ENCODE measurements at regions not wholly inside any gene's neighbourhood (a gene's known extent, or its start where the extent isn't known, plus 50 kb on each side); places are given as distances from the start of the nearest gene placed in this dataset.

GRCh38 chr6:92538926-92539325 lies 880.4 kb downstream of the EPHA7 start:
- Histone ChIP-seq H3K79me2 (ENCODE audit: insufficient read depth, low read length) (no peaks in the 10 kb centered on the region), H3K56ac (ENCODE audit: insufficient read length, low read depth, low read length) (no peak overlapping the region), H2BK20ac (ENCODE audit: low read depth, low read length, poor library complexity, severe bottlenecking) (no peak overlapping the region), H2BK12ac (ENCODE audit: insufficient read length, low read depth, low read length) (no peak overlapping the region), H2AK5ac (ENCODE audit: insufficient read length, low read length) (no peak overlapping the region), H2AFZ (ENCODE audit: low read length) (no peak overlapping the region), H2BK120ac (ENCODE audit: low read depth, low read length, poor library complexity, severe bottlenecking) (no peak overlapping the region), H4K91ac (ENCODE audit: insufficient read length, low read depth, low read length) (no peak overlapping the region), H3K18ac (ENCODE audit: insufficient read length, low read depth, low read length) (no peak overlapping the region), H2BK15ac (ENCODE audit: low read depth, low read length) (no peak overlapping the region), H3K23ac (ENCODE audit: insufficient read length, low read depth, low read length) (no peak overlapping the region), H3T11ph (ENCODE audit: low read length) (no peak overlapping the region), H3K9me3 (ENCODE audit: control insufficient read depth, low read depth, low read length) (no peaks in the 10 kb centered on the region), H2BK5ac (ENCODE audit: insufficient read length, low read length) (no peak overlapping the region), H4K20me1 (ENCODE audit: control insufficient read depth, insufficient read depth, insufficient read length) (no peaks in the 10 kb centered on the region), H3K79me1 (ENCODE audit: insufficient read depth, low read depth, low read length, poor library complexity, severe bottlenecking) (no peaks in the 10 kb centered on the region), H3K14ac (ENCODE audit: insufficient read depth, low read length) (no peak overlapping the region), H3K27me3 (ENCODE audit: insufficient read depth, low read length) (no peaks in the 10 kb centered on the region), H3K4me1 (ENCODE audit: insufficient read depth, low read length) (no peaks in the 10 kb centered on the region), H3K9ac (ENCODE audit: extremely low read depth, insufficient read length, low read length) (no peak overlapping the region), H4K5ac (ENCODE audit: insufficient read length, low read depth, low read length) (no peak overlapping the region), H3K27ac (ENCODE audit: insufficient read length, low read depth, low read length) (no peak overlapping the region), H3K4ac (ENCODE audit: low read depth, low read length) (no peak overlapping the region), H3K4me2 (ENCODE audit: insufficient read depth, insufficient read length, low read length) (no peak overlapping the region), H4K8ac (replicated peaks; ENCODE audit: insufficient read length, low read depth, low read length) (no peak overlapping the region), H3K23me2 (ENCODE audit: insufficient read length, low read depth, low read length, poor library complexity, severe bottlenecking) (no peaks in the 10 kb centered on the region)
- no peak for TF ChIP-seq CTCF (conservative IDR thresholded peaks at IDR 0.05)
- H3K9me3 Mint-ChIP-seq: no peaks in the 10 kb centered on the region
- H3K27ac Mint-ChIP-seq: no peak overlapping the region
- no peak overlapping the region for H3K4me3 Mint-ChIP-seq
- DNase-seq: no peak
- no peaks in the 10 kb centered on the region for H3K36me3 Mint-ChIP-seq (ENCODE audit: insufficient read depth in 1 of 3, low read depth in 3 of 3)
- H3K27me3 Mint-ChIP-seq (ENCODE audit: low read depth): no peaks in the 10 kb centered on the region
- H3K4me1 Mint-ChIP-seq: peaks cover 5 to 6% of the 10 kb centered on the region in 2 experiments

All from H9 (cell line).